DMS114 treated with DMSO at 0.1 percent for 48 hours (cell line): ENCODE measurements at regions not wholly inside any gene's neighbourhood (a gene's known extent, or its start where the extent isn't known, plus 50 kb on each side); places are given as distances from the start of the nearest gene placed in this dataset.

Experiments
- DNase-seq: peaks from one replicate; lab custom pipeline; 2025; ENCODE audit not compliant: unreplicated experiment; lab: John Stamatoyannopoulos, UW

DNA sequence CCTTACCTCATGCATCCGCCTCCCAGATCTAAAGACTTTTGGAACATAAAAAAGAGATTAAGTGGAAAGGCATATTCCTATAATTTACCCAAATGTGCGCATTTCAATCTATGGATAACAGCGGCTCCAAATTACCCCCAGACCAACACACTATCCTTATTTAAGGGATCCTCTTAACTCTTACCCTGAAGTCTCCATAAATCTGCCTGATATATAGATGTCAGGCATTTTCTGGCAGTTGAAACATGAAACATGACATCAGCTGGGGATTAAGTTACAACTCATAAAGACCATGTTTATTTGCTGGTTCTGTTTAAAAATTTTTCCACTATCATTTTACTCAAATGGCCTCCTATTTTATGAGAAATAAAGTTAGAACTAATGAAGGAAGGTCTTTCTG lies 478.5 kb upstream of the SALL1 start:
- DNase-seq: no peak

DNA sequence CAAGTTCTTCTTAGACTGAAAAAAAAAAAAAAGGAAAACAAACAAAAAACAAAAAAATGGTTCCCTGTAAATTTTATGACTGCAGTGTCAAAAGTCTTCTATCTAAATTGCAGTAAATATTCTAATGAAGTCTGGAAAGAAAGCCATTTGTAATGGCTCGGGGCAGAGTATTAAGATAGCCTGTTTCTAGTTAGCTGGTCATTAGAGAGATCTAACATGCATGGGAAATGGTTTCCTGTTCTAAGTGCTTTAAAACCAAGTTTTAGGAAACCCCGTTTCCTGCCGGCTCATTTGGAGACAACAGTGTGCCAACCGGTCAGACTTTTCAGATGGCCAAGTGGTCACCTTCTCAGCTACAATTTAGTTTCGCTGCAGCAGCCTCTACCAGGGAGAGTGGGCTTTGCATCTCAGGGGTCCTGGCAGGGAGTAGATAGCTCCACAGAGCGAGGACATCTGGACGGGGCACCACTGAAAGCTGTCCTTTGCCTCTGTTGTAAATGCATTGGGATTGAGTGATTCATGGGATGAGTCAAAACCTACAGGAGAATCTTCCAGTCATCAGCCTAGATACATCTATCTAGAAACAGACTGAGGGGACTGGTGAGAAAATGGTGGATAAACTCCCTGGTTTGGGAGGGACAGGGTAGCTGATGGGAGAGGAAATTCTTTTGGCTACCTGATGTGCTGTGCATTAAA lies 473.2 kb upstream of the SALL1 start:
- no peak for DNase-seq

DNA sequence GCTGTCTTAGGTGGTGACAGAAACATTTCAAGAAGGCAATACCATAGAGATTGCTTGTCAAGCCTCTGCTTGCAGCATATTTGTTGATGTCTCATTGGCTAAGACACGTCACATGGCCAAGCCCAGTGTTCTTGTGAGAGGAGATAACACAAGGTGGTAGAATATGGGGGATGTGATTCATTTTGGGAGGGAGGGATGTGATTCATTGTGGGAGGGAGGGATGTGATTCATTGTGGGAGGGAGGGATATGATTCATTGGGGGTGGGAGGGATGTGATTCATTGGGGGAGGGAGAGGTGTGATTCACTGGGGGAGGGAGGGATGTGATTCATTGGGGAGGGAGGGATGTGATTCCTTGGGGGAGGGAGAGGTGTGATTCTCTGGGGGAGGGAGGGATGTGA lies 470.5 kb upstream of the SALL1 start:
- no peak for DNase-seq

GRCh38 chr16:51615141-51615540 lies 464.1 kb upstream of the SALL1 start:
- DNase-seq: no peak

DNA sequence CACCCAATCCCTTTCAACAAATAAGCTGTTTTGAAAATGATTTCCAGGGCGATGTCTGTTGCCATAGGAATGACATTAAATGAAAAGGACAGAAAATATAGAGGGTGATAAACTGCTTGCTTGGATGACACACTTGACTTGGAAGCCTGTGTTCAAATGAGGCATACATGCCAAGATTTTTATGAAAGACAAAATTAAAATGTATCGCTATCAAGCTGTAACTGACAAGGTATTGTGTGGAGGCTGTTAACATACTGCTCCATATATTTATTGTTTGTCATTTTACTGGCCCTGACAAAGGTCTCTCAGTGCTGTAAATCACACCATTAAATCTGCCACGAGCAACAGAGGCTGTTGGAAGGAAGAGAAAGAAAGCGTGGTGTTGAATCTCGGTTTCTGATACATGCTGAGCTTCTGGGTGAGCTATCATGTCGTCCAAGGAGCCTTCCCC lies 456.2 kb upstream of the SALL1 start:
- no peak for DNase-seq

DNA sequence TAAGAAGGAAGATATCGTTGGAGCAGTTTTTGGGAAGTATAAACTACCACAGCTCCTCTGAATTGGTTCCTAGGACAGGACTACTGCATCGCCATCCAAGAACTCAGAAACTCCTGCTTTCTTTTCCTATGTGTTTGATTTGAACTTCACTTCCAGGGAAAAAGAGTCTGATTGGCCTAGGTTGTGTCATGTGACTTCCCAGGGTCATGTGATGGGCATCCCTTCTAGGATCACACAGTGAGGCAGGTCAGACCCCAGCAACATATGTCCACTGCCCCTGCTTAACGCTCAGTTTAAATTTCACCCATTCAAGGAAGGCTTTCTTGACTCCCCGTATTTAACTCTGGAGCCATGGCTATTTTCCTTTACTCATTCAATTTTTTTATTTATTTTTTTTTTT lies 445.2 kb upstream of the SALL1 start:
- DNase-seq: no peak

DNA sequence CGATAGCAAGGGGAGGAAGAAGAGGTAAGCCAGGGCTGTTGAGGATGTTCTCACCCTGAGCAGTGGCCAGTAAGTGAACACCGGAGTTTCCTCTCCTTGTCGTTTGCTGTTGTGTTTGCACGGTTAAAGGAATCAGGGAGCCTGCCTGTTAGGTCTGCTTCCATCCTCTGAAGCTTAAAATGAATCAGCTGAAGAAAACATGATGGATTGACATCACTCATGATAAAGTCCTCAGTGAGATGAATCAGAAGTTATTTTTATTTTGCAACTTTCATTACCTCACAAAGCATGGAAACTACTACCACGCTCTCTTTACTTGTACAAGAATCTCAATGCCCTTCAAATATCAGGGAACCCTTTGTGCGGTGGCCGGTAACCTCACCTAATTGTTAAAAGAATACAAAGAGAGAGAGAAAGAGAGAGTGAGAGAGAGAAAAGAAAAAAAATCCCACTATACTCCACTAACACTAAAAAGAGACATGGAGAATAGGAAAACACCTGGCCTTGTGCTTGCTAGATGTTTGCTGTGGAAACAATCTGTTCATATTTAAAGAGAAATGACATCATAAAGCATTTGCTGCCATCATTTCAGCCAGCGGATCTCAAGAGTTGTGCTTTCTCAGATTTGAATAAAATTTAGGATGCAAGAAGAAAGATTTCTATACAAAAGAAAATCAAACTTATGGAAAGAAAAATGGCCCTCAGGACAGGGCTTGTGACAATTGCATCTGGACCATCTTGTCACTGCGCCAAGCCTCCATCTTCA lies 441.6 kb upstream of the SALL1 start:
- DNase-seq: no peak

DNA sequence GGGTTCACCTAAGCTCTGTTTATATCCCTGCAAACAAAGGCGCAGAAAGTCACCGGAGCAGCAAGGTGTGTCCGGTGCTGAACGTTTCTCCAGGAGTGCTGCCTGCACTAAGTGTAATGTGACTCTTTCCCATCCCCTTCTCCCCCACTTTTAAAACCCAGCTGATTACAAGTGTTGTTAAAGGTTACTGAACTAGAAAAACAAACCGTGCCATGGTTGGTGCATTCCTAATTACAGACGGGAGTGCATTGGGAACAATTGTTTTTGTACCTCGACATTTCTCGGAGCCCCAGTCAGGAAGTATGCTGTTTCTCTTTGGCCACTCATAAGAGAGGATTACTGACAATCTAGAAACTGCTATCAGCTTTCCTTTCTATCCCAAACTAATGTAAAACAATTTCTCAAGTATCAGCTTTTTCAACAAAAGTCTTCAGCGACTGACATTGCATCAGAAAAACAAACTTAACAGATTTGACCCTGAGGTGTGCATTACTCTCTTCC lies 441.0 kb upstream of the SALL1 start:
- DNase-seq: no peak

DNA sequence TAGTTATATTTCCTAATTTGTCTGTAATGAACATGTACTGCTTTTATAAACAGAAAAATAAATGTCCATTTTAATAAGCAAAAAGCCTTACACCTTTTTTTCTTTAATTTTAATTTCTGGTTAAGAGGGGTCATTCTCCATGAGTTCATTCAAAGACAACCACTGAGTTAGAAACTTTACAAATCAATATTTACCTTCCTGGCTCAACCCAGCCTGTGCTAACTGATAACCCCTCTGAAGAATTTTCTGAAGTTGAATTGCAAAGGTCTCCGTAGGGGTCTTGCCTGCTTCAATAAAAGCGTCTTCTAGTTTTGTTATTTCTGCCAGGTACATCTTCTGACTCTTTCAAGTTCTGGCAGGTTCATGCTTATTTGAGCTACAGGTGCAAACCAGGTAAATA lies 440.4 kb upstream of the SALL1 start:
- no peak for DNase-seq

- DNase-seq: no peak
Observed at GRCh38 chr16:51579652-51580360, 428.7 kb upstream of the SALL1 start.

DNA sequence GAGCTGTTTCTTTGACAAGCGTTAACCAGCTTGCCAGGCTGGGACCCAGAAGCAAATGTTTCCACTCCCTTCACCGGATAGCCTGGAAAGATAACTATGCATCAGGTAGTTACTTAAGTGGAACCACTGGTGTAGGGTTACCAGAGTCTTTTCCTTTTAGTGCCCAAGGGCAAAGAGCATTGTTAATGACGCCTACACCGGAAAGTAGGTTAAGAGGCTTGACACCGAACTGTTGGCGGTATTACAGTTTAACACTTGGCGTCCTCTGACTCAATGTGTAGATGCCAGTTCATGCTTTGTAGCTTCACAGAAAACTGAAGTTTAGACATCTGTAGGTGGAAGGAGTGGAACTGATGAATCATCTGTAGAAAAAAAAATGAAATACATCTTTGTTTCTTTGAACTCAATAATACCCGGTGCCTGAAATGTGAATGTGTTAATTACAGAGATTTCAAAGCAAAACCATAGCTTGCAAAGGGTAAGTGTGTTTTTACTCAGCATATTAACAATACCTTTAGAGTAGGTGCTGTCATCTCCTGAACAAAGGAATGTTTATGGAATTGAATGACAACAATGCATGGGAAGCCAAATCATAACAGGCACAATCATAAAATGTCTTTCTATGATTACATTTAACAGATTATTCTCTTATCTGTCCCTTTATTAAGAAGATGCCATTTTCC lies 426.7 kb upstream of the SALL1 start:
- no peak for DNase-seq

- no peak for DNase-seq
Observed at GRCh38 chr16:51576498-51577195, 425.6 kb upstream of the SALL1 start.

DNA sequence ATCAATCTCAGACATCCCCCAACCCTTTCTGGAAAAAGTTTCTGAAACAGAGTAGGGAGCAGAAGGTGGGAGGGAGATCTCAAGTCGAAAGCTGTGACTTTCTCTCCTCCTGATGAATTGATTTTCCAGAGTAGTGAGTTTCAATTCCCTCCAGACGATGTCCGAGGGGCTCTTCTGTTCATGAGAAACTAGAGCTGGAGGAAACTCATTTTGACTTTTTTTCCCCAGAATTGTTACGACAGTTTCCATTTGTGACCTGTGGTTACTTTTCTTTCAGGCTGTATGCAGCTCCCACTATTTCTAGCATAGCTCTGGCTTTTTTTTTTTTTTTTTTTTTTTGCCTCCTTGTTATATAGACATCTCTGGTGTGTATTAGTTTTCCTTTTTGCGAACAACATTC lies 422.1 kb upstream of the SALL1 start:
- DNase-seq: no peak

GRCh38 chr16:51569203-51569931 lies 418.3 kb upstream of the SALL1 start:
- no peak for DNase-seq

GRCh38 chr16:51567911-51568310 lies 416.8 kb upstream of the SALL1 start:
- DNase-seq: no peak

GRCh38 chr16:51565184-51565583 lies 414.1 kb upstream of the SALL1 start:
- DNase-seq: no peak

DNA sequence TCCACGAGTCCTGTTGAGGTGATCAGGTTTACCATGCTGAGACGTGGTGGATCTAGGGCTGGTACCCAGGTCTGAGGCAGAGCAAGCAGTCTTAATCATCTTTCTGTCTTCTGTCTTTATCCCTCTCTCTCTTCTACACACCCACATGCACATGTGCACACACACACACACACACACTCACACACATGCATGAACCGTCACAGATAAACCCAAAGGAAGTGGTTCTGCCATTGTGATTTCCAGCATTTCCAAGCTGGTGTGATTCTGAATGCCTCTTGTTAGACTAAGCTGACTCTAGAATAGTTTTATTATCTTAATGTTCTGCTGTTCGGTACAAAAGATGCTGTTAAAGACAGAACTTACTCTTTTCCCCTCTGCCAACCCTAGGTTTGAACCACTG lies 411.8 kb upstream of the SALL1 start:
- no peak for DNase-seq

- DNase-seq: no peak
Observed at GRCh38 chr16:51559901-51560300, 408.8 kb upstream of the SALL1 start.

GRCh38 chr16:51557670-51558069 lies 406.6 kb upstream of the SALL1 start:
- no peak for DNase-seq
